Right atrium auricular region (tissue), 2 donors: ENCODE measurements at regions not wholly inside any gene's neighbourhood (a gene's known extent, or its start where the extent isn't known, plus 50 kb on each side); places are given as distances from the start of the nearest gene placed in this dataset.

Experiments
- DNase-seq: peaks from one replicate; pipeline ENCODE4 v3.0.0-alpha.2; 2019; ENCODE audit warnings: low spot score
- H3K27ac ChIP-seq, 2 donors: fragments of 200-600 bp; sonication (generic); 1 replicate in 1 of 2; 2 replicates in 1 of 2; pipeline ENCODE4 v1.5.1; 2016 to 2019
- H3K27me3 ChIP-seq, 2 donors: fragments of 200-600 bp; sonication (generic); one replicate each; pipeline versions ENCODE4 v1.5.1 to v1.6.0; 2017 to 2019
- H3K36me3 ChIP-seq: fragments of 200-600 bp; sonication (generic); one replicate; pipeline ENCODE4 v1.5.1; 2016
- H3K4me1 ChIP-seq, 2 donors: fragments of 200-600 bp; sonication (generic); one replicate each; pipeline versions ENCODE4 v1.5.1 to v1.6.0; 2017 to 2019
- H3K4me3 ChIP-seq, 2 donors: fragments of 200-600 bp; sonication (generic); 1 replicate in 1 of 2; 2 replicates in 1 of 2; pipeline ENCODE4 v1.5.1; 2017 to 2019; ENCODE audit warnings: mild to moderate bottlenecking in 1 of 2, moderate library complexity in 1 of 2
- H3K9me3 ChIP-seq, 2 donors: fragments of 200-600 bp; sonication (generic); one replicate each; pipeline ENCODE4 v1.5.1; 2019
- TF ChIP-seq, protein P1 (sequence below), 2 donors: fragments of 200-600 bp; sonication (generic); IDR thresholded peaks; one replicate each; pipeline ENCODE4 v1.5.1; 2019; ENCODE audit warnings: antibody characterized with exemption in 2 of 2

DNA sequence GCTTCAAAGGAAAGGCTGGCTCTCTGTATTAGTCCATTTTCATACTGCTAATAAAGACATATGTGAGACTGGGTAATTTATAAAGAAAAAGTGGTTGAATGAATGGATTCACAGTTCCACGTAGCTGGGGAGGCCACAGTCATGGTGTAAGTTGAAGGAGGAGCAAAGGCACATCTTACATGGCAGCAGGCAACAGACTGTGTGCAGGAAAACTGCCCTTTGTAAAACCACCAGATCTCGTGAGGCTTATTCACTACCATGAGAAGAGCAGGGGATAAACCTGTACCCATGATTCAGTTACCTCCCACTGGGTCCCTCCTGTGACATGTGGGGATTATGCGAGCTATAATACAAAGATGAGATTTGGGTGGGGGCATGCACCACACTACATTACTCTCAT, 1486.6 kb downstream of the PCDH7 start:
- H3K27me3 ChIP-seq, result no peaks in the 10 kb centered on the region
- TF ChIP-seq, protein P1, sequence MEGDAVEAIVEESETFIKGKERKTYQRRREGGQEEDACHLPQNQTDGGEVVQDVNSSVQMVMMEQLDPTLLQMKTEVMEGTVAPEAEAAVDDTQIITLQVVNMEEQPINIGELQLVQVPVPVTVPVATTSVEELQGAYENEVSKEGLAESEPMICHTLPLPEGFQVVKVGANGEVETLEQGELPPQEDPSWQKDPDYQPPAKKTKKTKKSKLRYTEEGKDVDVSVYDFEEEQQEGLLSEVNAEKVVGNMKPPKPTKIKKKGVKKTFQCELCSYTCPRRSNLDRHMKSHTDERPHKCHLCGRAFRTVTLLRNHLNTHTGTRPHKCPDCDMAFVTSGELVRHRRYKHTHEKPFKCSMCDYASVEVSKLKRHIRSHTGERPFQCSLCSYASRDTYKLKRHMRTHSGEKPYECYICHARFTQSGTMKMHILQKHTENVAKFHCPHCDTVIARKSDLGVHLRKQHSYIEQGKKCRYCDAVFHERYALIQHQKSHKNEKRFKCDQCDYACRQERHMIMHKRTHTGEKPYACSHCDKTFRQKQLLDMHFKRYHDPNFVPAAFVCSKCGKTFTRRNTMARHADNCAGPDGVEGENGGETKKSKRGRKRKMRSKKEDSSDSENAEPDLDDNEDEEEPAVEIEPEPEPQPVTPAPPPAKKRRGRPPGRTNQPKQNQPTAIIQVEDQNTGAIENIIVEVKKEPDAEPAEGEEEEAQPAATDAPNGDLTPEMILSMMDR (IDR thresholded peaks at IDR 0.05), result no peak
- no peak overlapping the region for H3K27ac ChIP-seq
- H3K4me3 ChIP-seq, result no peak overlapping the region
- peaks cover 0 to 7% of the 10 kb centered on the region in 2 donors for H3K9me3 ChIP-seq
- DNase-seq, result no peak
- no peaks in the 10 kb centered on the region for H3K36me3 ChIP-seq
- no peaks in the 10 kb centered on the region for H3K4me1 ChIP-seq

DNA sequence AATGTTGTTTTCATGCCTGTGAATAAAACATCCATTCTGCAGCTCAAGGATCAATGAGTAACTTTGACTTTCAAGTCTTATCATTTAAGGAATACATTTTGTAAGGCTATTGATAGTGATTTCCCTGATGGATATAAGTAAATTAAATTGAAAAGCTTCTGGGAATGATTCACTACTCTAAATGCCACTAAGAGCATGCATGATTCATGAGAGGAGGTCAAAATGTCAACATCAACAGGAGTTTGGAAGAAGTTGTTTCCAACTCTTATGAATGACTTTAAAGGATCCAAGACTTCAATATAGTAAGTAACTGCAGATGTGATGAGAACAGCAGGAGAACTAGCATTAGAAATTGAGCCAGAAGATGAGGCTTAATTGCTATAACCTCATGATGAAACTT, 1487.3 kb downstream of the PCDH7 start:
- Histone ChIP-seq H3K9me3 (peaks cover 0 to 7% of the 10 kb centered on the region in 2 donors), H3K36me3 (no peaks in the 10 kb centered on the region), H3K27me3 (no peaks in the 10 kb centered on the region), H3K27ac (no peak overlapping the region), H3K4me1 (no peaks in the 10 kb centered on the region), H3K4me3 (no peak overlapping the region)
- TF ChIP-seq, protein P1 (IDR thresholded peaks at IDR 0.05), result no peak
- DNase-seq, result no peak

DNA sequence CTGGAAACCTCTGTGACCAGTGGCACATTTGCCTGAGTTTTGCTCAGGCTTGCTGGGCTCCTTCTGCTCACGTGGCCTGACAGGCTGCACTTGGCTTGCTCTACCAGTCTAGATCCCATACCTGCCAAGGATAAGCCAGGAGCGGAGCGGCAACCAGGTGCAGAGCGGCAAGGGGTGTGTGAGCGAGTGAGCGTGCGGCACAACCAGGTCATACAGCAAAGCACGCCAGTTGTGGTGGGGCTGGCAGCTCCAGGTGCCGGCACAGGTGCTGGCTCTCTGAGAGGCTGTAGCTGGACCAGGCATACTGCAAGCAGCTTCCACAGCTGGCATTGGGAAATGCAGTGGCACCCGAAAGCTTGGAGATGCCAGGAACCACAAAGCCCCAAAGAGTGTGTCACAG, 1495.1 kb downstream of the PCDH7 start:
- no peaks in the 10 kb centered on the region for H3K36me3 ChIP-seq
- TF ChIP-seq, protein P1 (IDR thresholded peaks at IDR 0.05), result no peak
- H3K9me3 ChIP-seq, result no peaks in the 10 kb centered on the region
- H3K4me3 ChIP-seq, result no peak overlapping the region
- no peaks in the 10 kb centered on the region for H3K27me3 ChIP-seq
- H3K27ac ChIP-seq, result no peak overlapping the region
- no peaks in the 10 kb centered on the region for H3K4me1 ChIP-seq
- DNase-seq, result no peak

DNA sequence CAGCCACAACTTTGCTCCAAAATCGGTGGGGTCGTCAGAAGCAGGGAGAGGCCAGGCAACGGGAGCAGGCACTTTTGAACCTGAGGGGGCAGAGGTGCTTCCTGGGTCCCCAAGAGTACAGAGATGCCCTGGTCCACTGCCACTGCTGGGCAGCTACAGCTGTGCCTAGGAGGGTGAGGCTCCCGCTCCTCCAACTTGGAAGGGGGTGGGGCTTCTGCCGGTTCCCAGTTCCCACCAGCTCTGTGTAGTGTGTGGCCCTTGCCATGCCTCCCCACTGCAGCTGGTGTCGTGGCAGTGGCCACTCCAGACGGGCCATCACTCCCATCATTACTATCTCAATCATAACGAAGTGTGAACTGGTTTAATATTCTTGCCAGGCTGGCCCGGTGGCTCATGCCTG, 1496.3 kb downstream of the PCDH7 start:
- Histone ChIP-seq H3K36me3 (no peaks in the 10 kb centered on the region), H3K27me3 (no peaks in the 10 kb centered on the region), H3K9me3 (no peaks in the 10 kb centered on the region), H3K4me3 (no peak overlapping the region), H3K27ac (no peak overlapping the region), H3K4me1 (no peaks in the 10 kb centered on the region)
- TF ChIP-seq, protein P1 (IDR thresholded peaks at IDR 0.05), result no peak
- DNase-seq, result no peak

DNA sequence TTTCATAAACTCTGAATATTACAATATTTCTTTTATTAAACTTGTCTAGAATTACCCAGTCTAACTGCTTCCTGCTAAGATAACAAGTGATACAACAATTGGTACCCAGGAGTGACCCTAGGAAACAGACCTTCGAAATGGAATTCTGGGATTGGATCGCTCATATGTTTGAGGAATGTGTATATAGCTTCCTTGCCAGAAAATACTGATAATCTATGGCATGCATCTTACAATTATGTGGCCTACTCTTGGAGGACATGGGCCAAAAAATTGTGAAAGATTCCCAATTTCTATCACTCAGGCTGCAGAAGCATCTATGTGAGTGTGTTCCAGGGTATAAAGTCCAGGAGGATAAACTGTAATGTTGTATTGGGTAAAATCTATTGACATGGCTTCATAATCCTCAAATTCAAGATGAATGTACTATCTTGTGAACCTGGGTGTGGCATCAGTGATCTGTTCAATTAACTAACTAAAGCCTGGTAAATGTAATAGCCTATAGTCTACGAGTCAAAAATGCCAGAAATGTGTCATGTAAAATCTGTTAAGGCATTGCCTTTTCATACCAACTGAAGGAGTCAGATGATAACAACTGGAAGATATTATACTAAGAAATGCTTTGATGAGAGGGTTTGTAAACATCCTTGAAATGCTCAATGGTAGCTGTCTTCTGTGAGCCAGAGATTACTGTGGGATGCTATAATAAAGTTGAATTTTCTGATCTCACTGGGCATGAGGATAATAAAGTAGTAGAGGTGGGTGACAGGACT, 1499.3 kb downstream of the PCDH7 start:
- Histone ChIP-seq H3K27ac (no peak overlapping the region), H3K36me3 (no peaks in the 10 kb centered on the region), H3K4me3 (no peak overlapping the region), H3K9me3 (no peaks in the 10 kb centered on the region), H3K27me3 (no peaks in the 10 kb centered on the region), H3K4me1 (no peaks in the 10 kb centered on the region)
- TF ChIP-seq, protein P1 (IDR thresholded peaks at IDR 0.05), result no peak
- no peak for DNase-seq

DNA sequence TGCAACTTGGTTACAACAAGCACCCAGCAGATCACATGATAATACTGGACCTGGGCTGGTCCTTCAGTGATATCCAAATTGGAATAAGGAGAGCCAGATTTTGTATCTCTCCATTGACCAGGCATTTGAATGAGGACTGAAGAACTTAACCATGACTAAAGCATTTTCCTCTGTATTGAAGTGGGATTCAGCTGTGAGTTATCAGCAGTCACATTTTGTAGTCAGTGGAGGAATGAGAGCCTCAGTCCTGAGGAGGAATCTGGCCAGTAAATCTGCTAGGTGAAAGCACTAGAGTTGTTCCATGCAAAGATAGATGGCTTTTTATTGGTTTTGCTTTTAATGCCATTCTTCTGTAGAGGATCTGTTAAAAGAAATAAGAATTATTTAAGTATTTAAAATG, 1506.0 kb downstream of the PCDH7 start:
- H3K9me3 ChIP-seq, result no peaks in the 10 kb centered on the region
- H3K27me3 ChIP-seq, result no peaks in the 10 kb centered on the region
- no peak overlapping the region for H3K4me3 ChIP-seq
- no peaks in the 10 kb centered on the region for H3K36me3 ChIP-seq
- no peak for DNase-seq
- no peaks in the 10 kb centered on the region for H3K4me1 ChIP-seq
- TF ChIP-seq, protein P1 (IDR thresholded peaks at IDR 0.05), result no peak
- no peak overlapping the region for H3K27ac ChIP-seq
